Central memory CD4-positive, alpha-beta T cell (primary cell): ENCODE measurements at regions not wholly inside any gene's neighbourhood (a gene's known extent, or its start where the extent isn't known, plus 50 kb on each side); places are given as distances from the start of the nearest gene placed in this dataset.
A peak's percentile ranks its signal among the peaks of the same experiment; 100 is the strongest.
"Not testable (repeated sequence)": the region's sequence is repeated elsewhere in the genome, so short reads cannot be mapped to it uniquely, and the experiment has no call there.

Experiments used
- DNase-seq: peaks from one replicate; pipeline ENCODE4 v3.0.0; 2022

- no peak for DNase-seq
Observed at GRCh38 chr3:124648551-124648950, 81.7 kb upstream of the UMPS start.

- no peak for DNase-seq
Observed at GRCh38 chr3:124650798-124651197, 79.5 kb upstream of the UMPS start.

GRCh38 chr3:124651416-124651815, 78.8 kb upstream of the UMPS start:
- DNase-seq: not testable (repeated sequence)

- no peak for DNase-seq
Observed at GRCh38 chr3:124652009-124652408, 78.2 kb upstream of the UMPS start.

- DNase-seq: no peak
Observed at GRCh38 chr3:124653071-124653796, 77.0 kb upstream of the UMPS start.

GRCh38 chr3:124653797-124654469, 76.3 kb upstream of the UMPS start:
- no peak for DNase-seq

GRCh38 chr3:124654470-124654845, 75.8 kb upstream of the UMPS start:
- DNase-seq: no peak

GRCh38 chr3:124656531-124656930, 73.7 kb upstream of the UMPS start:
- DNase-seq: no peak

- DNase-seq: no peak
Observed at GRCh38 chr3:124657138-124657537, 73.1 kb upstream of the UMPS start.

- DNase-seq: no peak
Observed at GRCh38 chr3:124658270-124658669, 72.0 kb upstream of the UMPS start.

GRCh38 chr3:124659175-124659574, 71.1 kb upstream of the UMPS start:
- DNase-seq: no peak

- no peak for DNase-seq
Observed at GRCh38 chr3:124660599-124660998, 69.7 kb upstream of the UMPS start.

GRCh38 chr3:124663690-124664089, 66.6 kb upstream of the UMPS start:
- no peak for DNase-seq

- no peak for DNase-seq
Observed at GRCh38 chr3:124664804-124665203, 65.4 kb upstream of the UMPS start.

- DNase-seq: no peak
Observed at GRCh38 chr3:124666067-124666466, 64.2 kb upstream of the UMPS start.

GRCh38 chr3:124669470-124669869, 60.8 kb upstream of the UMPS start:
- no peak for DNase-seq

- DNase-seq: peak; percentile 26
Observed at GRCh38 chr3:124671106-124671505, 59.1 kb upstream of the UMPS start.

- DNase-seq: no peak
Observed at GRCh38 chr3:124674336-124674735, 55.9 kb upstream of the UMPS start.

- DNase-seq: no peak
Observed at GRCh38 chr3:124676236-124676635, 54.0 kb upstream of the UMPS start.

- DNase-seq: no peak
Observed at GRCh38 chr3:124679048-124679638, 51.1 kb upstream of the UMPS start.
